ENCODE measurements at regions not wholly inside any gene's neighbourhood (a gene's known extent, or its start where the extent isn't known, plus 50 kb on each side); places are given as distances from the start of the nearest gene placed in this dataset.
A peak's percentile ranks its signal among the peaks of the same experiment; 100 is the strongest.

- peak in 1 of 3 experiments; percentile 66 for DNase-seq
Measured at GRCh38 chr18:40932862-40933261, 1022.2 kb upstream of the PIK3C3 start.

GRCh38 chr18:40930211-40930882, 1024.7 kb upstream of the PIK3C3 start:
- DNase-seq = no peak

- no peak for DNase-seq
Measured at GRCh38 chr18:40929399-40929798, 1025.6 kb upstream of the PIK3C3 start.

- no peak for DNase-seq
Measured at GRCh38 chr18:40926679-40927078, 1028.4 kb upstream of the PIK3C3 start.

GRCh38 chr18:40925071-40925541, 1029.9 kb upstream of the PIK3C3 start:
- no peak for DNase-seq

GRCh38 chr18:40921845-40922629, 1033.0 kb upstream of the PIK3C3 start:
- peak in 2 of 3 experiments; percentile 22 to 61 for DNase-seq

GRCh38 chr18:40917056-40917455, 1038.0 kb upstream of the PIK3C3 start:
- peak in 1 of 3 experiments; percentile 26 for DNase-seq

- DNase-seq = no peak
Measured at GRCh38 chr18:40915724-40916123, 1039.3 kb upstream of the PIK3C3 start.

- no peak for DNase-seq
Measured at GRCh38 chr18:40911582-40912254, 1043.3 kb upstream of the PIK3C3 start.

GRCh38 chr18:40911041-40911440, 1044.0 kb upstream of the PIK3C3 start:
- DNase-seq = no peak

GRCh38 chr18:40907842-40908241, 1047.2 kb upstream of the PIK3C3 start:
- DNase-seq = peak in 1 of 3 experiments; percentile 64

GRCh38 chr18:40904295-40904694, 1050.7 kb upstream of the PIK3C3 start:
- DNase-seq = no peak

GRCh38 chr18:40902436-40902835, 1052.6 kb upstream of the PIK3C3 start:
- DNase-seq = no peak

GRCh38 chr18:40897884-40898283, 1057.2 kb upstream of the PIK3C3 start:
- peak in 2 of 3 experiments; percentile 24 to 31 for DNase-seq

- no peak for DNase-seq
Measured at GRCh38 chr18:40883271-40883670, 1071.8 kb upstream of the PIK3C3 start.

GRCh38 chr18:40882468-40882867, 1072.6 kb upstream of the PIK3C3 start:
- no peak for DNase-seq

GRCh38 chr18:40878371-40878770, 1076.7 kb upstream of the PIK3C3 start:
- no peak for DNase-seq

GRCh38 chr18:40877096-40877495, 1077.9 kb upstream of the PIK3C3 start:
- DNase-seq = no peak

- DNase-seq = peak in 2 of 3 experiments; percentile 2 to 48
Measured at GRCh38 chr18:40875101-40875615, 1079.9 kb upstream of the PIK3C3 start.

GRCh38 chr18:40874233-40874632, 1080.8 kb upstream of the PIK3C3 start:
- peak in 1 of 3 experiments; percentile 46 for DNase-seq

GRCh38 chr18:40868110-40868858, 1086.8 kb upstream of the PIK3C3 start:
- no peak for DNase-seq

GRCh38 chr18:40867459-40867858, 1087.6 kb upstream of the PIK3C3 start:
- no peak for DNase-seq

- DNase-seq = no peak
Measured at GRCh38 chr18:40866968-40867367, 1088.1 kb upstream of the PIK3C3 start.

Measured in NCI-H1417 (cell line).